Tongue (tissue), 1 donor: ENCODE measurements at regions not wholly inside any gene's neighbourhood (a gene's known extent, or its start where the extent isn't known, plus 50 kb on each side); places are given as distances from the start of the nearest gene placed in this dataset.
"Not testable (repeated sequence)": the region's sequence is repeated elsewhere in the genome, so short reads cannot be mapped to it uniquely, and the experiment has no call there.

Source experiments
- DNase-seq: peaks from one replicate; pipeline ENCODE4 v3.0.0-alpha.2; 2015

GRCh38 chr7:132030086-132030568 is 473.7 kb upstream of the PODXL start:
- DNase-seq, result peak; percentile 78

GRCh38 chr7:132029369-132030085 is 473.1 kb upstream of the PODXL start:
- DNase-seq, result no peak

- no peak for DNase-seq
These were observed 471.9 kb upstream of the PODXL start for GRCh38 chr7:132028144-132028920.

GRCh38 chr7:132024290-132024689 is 467.9 kb upstream of the PODXL start:
- DNase-seq, result no peak

- peak; percentile 37 for DNase-seq
These were observed 467.0 kb upstream of the PODXL start for GRCh38 chr7:132023466-132023865.

- DNase-seq, result no peak
These were observed 465.8 kb upstream of the PODXL start for GRCh38 chr7:132022188-132022587.

GRCh38 chr7:132019703-132020102 is 463.3 kb upstream of the PODXL start:
- no peak for DNase-seq

- no peak for DNase-seq
These were observed 453.4 kb upstream of the PODXL start for GRCh38 chr7:132009778-132010177.

GRCh38 chr7:132004529-132004928 is 448.1 kb upstream of the PODXL start:
- peak; percentile 76 for DNase-seq

GRCh38 chr7:132002343-132002968 is 446.0 kb upstream of the PODXL start:
- DNase-seq, result peak; percentile 64

- DNase-seq, result no peak
These were observed 444.7 kb upstream of the PODXL start for GRCh38 chr7:132001146-132001545.

- no peak for DNase-seq
These were observed 442.8 kb upstream of the PODXL start for GRCh38 chr7:131999193-131999592.

- no peak for DNase-seq
These were observed 438.9 kb upstream of the PODXL start for GRCh38 chr7:131995324-131995723.

- not testable (repeated sequence) for DNase-seq
These were observed 424.6 kb upstream of the PODXL start for GRCh38 chr7:131981069-131981468.

- DNase-seq, result not testable (repeated sequence)
These were observed 421.7 kb upstream of the PODXL start for GRCh38 chr7:131978118-131978517.

- DNase-seq, result no peak
These were observed 420.0 kb upstream of the PODXL start for GRCh38 chr7:131976411-131976810.

GRCh38 chr7:131974671-131975070 is 418.2 kb upstream of the PODXL start:
- no peak for DNase-seq

GRCh38 chr7:131972251-131972650 is 415.8 kb upstream of the PODXL start:
- no peak for DNase-seq

GRCh38 chr7:131970602-131971001 is 414.2 kb upstream of the PODXL start:
- no peak for DNase-seq

GRCh38 chr7:131969560-131969959 is 413.1 kb upstream of the PODXL start:
- DNase-seq, result no peak

GRCh38 chr7:131967216-131967730 is 410.8 kb upstream of the PODXL start:
- peak; percentile 62 for DNase-seq

GRCh38 chr7:131964203-131964602 is 407.8 kb upstream of the PODXL start:
- DNase-seq, result no peak
